ENCODE measurements at regions not wholly inside any gene's neighbourhood (a gene's known extent, or its start where the extent isn't known, plus 50 kb on each side); places are given as distances from the start of the nearest gene placed in this dataset.

DNA sequence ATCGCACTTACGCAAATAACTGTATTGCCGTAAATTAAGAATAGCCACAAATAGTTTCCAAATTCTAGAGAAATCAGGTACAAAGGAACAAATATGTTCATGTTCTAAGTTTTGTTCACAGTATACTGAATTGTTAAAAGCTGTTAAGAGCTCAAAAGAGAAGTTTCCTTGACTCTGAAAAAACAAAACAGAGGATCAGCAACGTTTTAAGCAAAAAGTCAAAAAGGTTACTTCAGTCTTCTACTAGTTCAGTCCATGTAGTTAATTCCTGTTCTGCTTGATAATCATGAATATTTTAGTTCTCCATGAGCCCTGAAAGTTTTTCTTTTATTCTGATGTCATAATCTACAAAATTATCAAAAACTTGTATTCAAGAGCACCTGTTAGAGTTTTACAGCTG is 128.6 kb upstream of the MAST4 start:
- WGBS, result 92% methylated on average over 4 of the region's 4 CpGs
- Histone ChIP-seq H3K36me3 (no peaks in the 10 kb centered on the region), H3K9me3 (no peaks in the 10 kb centered on the region), H3K27me3 (no peaks in the 10 kb centered on the region), H3K27ac (no peak overlapping the region), H3K4me1 (no peaks in the 10 kb centered on the region), H3K4me3 (no peak overlapping the region)
- TF ChIP-seq POLR2A (IDR thresholded peaks at IDR 0.05), result no peak
- TF ChIP-seq, protein P1, sequence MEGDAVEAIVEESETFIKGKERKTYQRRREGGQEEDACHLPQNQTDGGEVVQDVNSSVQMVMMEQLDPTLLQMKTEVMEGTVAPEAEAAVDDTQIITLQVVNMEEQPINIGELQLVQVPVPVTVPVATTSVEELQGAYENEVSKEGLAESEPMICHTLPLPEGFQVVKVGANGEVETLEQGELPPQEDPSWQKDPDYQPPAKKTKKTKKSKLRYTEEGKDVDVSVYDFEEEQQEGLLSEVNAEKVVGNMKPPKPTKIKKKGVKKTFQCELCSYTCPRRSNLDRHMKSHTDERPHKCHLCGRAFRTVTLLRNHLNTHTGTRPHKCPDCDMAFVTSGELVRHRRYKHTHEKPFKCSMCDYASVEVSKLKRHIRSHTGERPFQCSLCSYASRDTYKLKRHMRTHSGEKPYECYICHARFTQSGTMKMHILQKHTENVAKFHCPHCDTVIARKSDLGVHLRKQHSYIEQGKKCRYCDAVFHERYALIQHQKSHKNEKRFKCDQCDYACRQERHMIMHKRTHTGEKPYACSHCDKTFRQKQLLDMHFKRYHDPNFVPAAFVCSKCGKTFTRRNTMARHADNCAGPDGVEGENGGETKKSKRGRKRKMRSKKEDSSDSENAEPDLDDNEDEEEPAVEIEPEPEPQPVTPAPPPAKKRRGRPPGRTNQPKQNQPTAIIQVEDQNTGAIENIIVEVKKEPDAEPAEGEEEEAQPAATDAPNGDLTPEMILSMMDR (IDR thresholded peaks at IDR 0.05), result no peak
- TF ChIP-seq EP300 (IDR thresholded peaks at IDR 0.05), result no peak
- no peak for TF ChIP-seq POLR2AphosphoS5 (IDR thresholded peaks at IDR 0.05)
- DNase-seq (ENCODE audit: low spot score in 2 of 2), result no peak

DNA sequence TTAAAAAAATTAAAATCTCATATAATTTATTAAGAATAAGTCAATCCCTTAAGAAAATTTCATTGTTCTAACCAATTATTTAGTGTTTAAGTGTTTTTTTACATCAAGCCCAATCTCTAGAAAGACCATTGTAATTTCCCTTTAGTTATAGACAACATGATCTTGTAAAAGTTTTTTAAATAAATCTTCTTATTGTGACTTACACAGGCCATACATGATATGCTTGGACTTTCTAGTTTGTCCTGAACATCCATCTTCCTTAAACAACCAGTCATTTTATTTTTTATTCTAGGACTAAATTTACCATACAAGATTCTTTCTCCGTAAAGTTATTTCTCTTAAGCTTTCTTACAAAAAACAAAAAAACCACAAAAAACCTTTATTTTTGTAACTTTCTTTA is 126.5 kb upstream of the MAST4 start:
- no peak overlapping the region for H3K27ac ChIP-seq
- H3K4me3 ChIP-seq, result no peak overlapping the region
- no peaks in the 10 kb centered on the region for H3K9me3 ChIP-seq
- no peak for DNase-seq (ENCODE audit: low spot score in 2 of 2)
- no peaks in the 10 kb centered on the region for H3K27me3 ChIP-seq
- 96% methylated on average over 1 of the region's 1 CpG for WGBS
- no peaks in the 10 kb centered on the region for H3K4me1 ChIP-seq
- TF ChIP-seq POLR2AphosphoS5 (IDR thresholded peaks at IDR 0.05) (no peak), POLR2A (IDR thresholded peaks at IDR 0.05) (no peak), EP300 (IDR thresholded peaks at IDR 0.05) (no peak)
- TF ChIP-seq, protein P1 (IDR thresholded peaks at IDR 0.05), result no peak
- H3K36me3 ChIP-seq, result no peaks in the 10 kb centered on the region

DNA sequence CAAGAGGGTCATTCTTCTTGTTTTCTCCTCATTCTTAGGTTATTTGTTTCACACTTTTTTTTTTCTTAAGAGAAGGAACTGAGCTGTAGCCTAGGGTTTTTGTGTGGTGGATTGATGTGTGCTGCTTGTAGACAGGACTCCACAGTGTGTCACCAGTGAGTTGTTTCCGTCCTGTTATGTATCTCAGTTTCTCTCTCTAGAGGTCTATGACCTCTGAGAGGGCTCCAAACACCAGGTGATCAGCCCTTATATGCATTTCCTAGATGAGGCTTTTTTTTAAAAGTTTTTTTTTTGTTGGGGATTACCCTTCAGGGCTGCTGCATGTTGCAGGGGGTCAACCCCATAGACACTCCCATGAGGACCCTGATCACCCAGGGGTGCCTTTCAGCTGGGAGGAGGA is 124.2 kb upstream of the MAST4 start:
- Histone ChIP-seq H3K27ac (no peak overlapping the region), H3K4me1 (no peaks in the 10 kb centered on the region), H3K4me3 (no peak overlapping the region), H3K27me3 (no peaks in the 10 kb centered on the region), H3K36me3 (no peaks in the 10 kb centered on the region), H3K9me3 (no peaks in the 10 kb centered on the region)
- 95% methylated on average over 1 of the region's 1 CpG for WGBS
- no peak for DNase-seq (ENCODE audit: low spot score in 2 of 2)
- TF ChIP-seq POLR2AphosphoS5 (IDR thresholded peaks at IDR 0.05) (no peak), POLR2A (IDR thresholded peaks at IDR 0.05) (no peak), EP300 (IDR thresholded peaks at IDR 0.05) (no peak)
- TF ChIP-seq, protein P1 (IDR thresholded peaks at IDR 0.05), result no peak

DNA sequence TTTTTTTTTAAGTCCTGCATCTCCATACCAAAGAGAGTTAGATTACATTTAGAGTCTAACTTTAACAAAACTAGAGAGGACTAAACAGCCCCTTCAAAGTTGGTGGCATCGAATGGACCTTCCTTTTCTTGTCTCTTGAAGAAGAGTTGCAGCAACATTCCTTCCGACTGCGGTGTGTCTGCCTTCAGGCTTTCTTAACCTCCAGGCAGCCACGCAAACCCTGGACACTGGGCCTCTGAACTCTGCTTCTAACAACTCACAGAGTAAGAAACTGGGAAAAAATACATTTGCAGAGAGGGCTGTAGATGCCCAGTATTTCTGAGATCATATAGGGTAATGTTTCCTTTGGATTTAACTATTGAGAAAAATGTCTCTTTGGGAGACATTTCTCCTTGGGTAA is 120.5 kb upstream of the MAST4 start:
- H3K27me3 ChIP-seq, result no peaks in the 10 kb centered on the region
- H3K4me3 ChIP-seq, result no peak overlapping the region
- WGBS, result 80% methylated on average over 4 of the region's 4 CpGs
- H3K4me1 ChIP-seq, result no peaks in the 10 kb centered on the region
- H3K27ac ChIP-seq, result no peak overlapping the region
- TF ChIP-seq, protein P1 (IDR thresholded peaks at IDR 0.05), result no peak
- H3K9me3 ChIP-seq, result no peaks in the 10 kb centered on the region
- DNase-seq (ENCODE audit: low spot score in 2 of 2), result no peak
- H3K36me3 ChIP-seq, result no peaks in the 10 kb centered on the region

DNA sequence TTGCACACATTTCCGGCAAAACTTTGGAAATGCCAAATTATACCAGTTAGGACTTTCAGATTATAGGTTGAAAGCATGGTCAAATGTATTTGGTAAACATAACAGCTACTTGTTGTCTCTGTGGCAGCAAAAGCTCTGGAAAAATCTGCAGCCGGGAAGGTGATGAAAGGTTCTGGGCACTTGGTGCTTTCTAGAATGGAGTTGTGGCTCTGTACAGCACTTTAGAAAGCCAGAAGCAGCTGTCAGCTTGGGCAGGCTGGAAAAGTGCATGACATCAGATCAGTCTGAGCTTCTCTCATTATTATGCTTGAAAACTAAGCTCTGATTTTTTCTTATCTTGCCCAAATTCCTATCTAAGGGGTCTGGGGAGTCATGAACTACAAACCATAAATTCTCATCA is 118.6 kb upstream of the MAST4 start:
- Histone ChIP-seq H3K27ac (no peak overlapping the region), H3K36me3 (no peaks in the 10 kb centered on the region), H3K4me3 (no peak overlapping the region), H3K9me3 (no peaks in the 10 kb centered on the region), H3K4me1 (no peaks in the 10 kb centered on the region), H3K27me3 (no peaks in the 10 kb centered on the region)
- 72% methylated on average over 2 of the region's 2 CpGs for WGBS
- TF ChIP-seq POLR2AphosphoS5 (IDR thresholded peaks at IDR 0.05) (no peak), EP300 (IDR thresholded peaks at IDR 0.05) (no peak), POLR2A (IDR thresholded peaks at IDR 0.05) (no peak)
- TF ChIP-seq, protein P1 (IDR thresholded peaks at IDR 0.05), result no peak
- no peak for DNase-seq (ENCODE audit: low spot score in 2 of 2)

All from suprapubic skin (tissue), 4 donors.